Muscle of back (tissue), 3 donors: ENCODE measurements at regions not wholly inside any gene's neighbourhood (a gene's known extent, or its start where the extent isn't known, plus 50 kb on each side); places are given as distances from the start of the nearest gene placed in this dataset.
A peak's percentile ranks its signal among the peaks of the same experiment; 100 is the strongest.

Source experiments
- DNase-seq, 3 donors: peaks; one replicate each; pipeline versions ENCODE4 v3.0.0 to v3.0.0-alpha.2; 2013

- DNase-seq, result no peak
Observed at GRCh38 chr20:4600308-4601014, 85.8 kb upstream of the PRNP start.

- no peak for DNase-seq
Observed at GRCh38 chr20:4597215-4597614, 89.0 kb upstream of the PRNP start.

- no peak for DNase-seq
Observed at GRCh38 chr20:4593149-4593525, 93.1 kb upstream of the PRNP start.

GRCh38 chr20:4592316-4593148, 93.7 kb upstream of the PRNP start:
- DNase-seq, result peak; percentile 28 to 71 (median 50)

GRCh38 chr20:4591975-4592315, 94.3 kb upstream of the PRNP start:
- DNase-seq, result no peak

GRCh38 chr20:4585758-4586157, 100.5 kb upstream of the PRNP start:
- no peak for DNase-seq

- no peak for DNase-seq
Observed at GRCh38 chr20:4585104-4585753, 101.0 kb upstream of the PRNP start.

- DNase-seq, result no peak
Observed at GRCh38 chr20:4584510-4584909, 101.7 kb upstream of the PRNP start.

GRCh38 chr20:4581838-4582237, 104.4 kb upstream of the PRNP start:
- no peak for DNase-seq

GRCh38 chr20:4578375-4578774, 107.9 kb upstream of the PRNP start:
- no peak for DNase-seq

GRCh38 chr20:4574356-4574690, 111.9 kb upstream of the PRNP start:
- no peak for DNase-seq

GRCh38 chr20:4573564-4574355, 112.5 kb upstream of the PRNP start:
- peak in 1 of 3 donors; percentile 89 for DNase-seq

GRCh38 chr20:4571759-4572531, 114.3 kb upstream of the PRNP start:
- no peak for DNase-seq

GRCh38 chr20:4569865-4570264, 116.4 kb upstream of the PRNP start:
- no peak for DNase-seq

- DNase-seq, result no peak
Observed at GRCh38 chr20:4569092-4569491, 117.2 kb upstream of the PRNP start.

- no peak for DNase-seq
Observed at GRCh38 chr20:4568361-4568959, 117.8 kb upstream of the PRNP start.

GRCh38 chr20:4567170-4567569, 119.1 kb upstream of the PRNP start:
- DNase-seq, result no peak

GRCh38 chr20:4563534-4563933, 122.7 kb upstream of the PRNP start:
- peak in 2 of 3 donors; percentile 34 to 62 for DNase-seq

- no peak for DNase-seq
Observed at GRCh38 chr20:4563031-4563430, 123.2 kb upstream of the PRNP start.

GRCh38 chr20:4560667-4561066, 125.6 kb upstream of the PRNP start:
- no peak for DNase-seq

GRCh38 chr20:4559906-4560305, 126.3 kb upstream of the PRNP start:
- DNase-seq, result no peak
